OCI-LY3 (cell line): ENCODE measurements at regions not wholly inside any gene's neighbourhood (a gene's known extent, or its start where the extent isn't known, plus 50 kb on each side); places are given as distances from the start of the nearest gene placed in this dataset.

Source experiments
- H2AFZ ChIP-seq: fragments of 200-600, 300-600 bp; shearing (Covaris generic); 2 replicates; pipeline ENCODE4 v1.6.0; 2014; ENCODE audit warnings: antibody characterized with exemption, low read depth, low read length
- H3K27ac ChIP-seq: fragments of 200-600, 300-600 bp; sonication (generic); 2 replicates; pipeline ENCODE4 v1.5.1; 2014; ENCODE audit warnings: mild to moderate bottlenecking, low read length, moderate library complexity, mixed read lengths
- H3K27me3 ChIP-seq: fragments of 200-600, 300-600 bp; sonication (generic); 2 replicates; pipeline ENCODE4 v1.6.1; 2014; ENCODE audit warnings: low read depth, low read length, mixed read lengths
- H3K36me3 ChIP-seq: fragments of 200-600, 300-600 bp; sonication (generic); replicated peaks from 2 replicates; pipeline ENCODE3; 2014; ENCODE audit warnings: low read depth, low read length, mixed read lengths
- H3K4me1 ChIP-seq: fragments of 300-600, 200-600 bp; sonication (generic); 2 replicates; pipeline ENCODE4 v1.6.1; 2014; ENCODE audit warnings: low read length, mixed read lengths
- H3K4me2 ChIP-seq: fragments of 200-600, 300-600 bp; sonication (generic); 2 replicates; pipeline ENCODE4 v1.6.1; 2014; ENCODE audit warnings: low read length, mixed read lengths
- H3K4me3 ChIP-seq: fragments of 300-600, 200-600 bp; sonication (generic); 2 replicates; pipeline ENCODE4 v1.5.1; 2014; ENCODE audit warnings: antibody characterized with exemption, mild to moderate bottlenecking, low read length, moderate library complexity
- H3K79me2 ChIP-seq: fragments of 300-600, 200-600 bp; shearing (Covaris generic); 2 replicates; pipeline ENCODE4 v1.6.1; 2014; ENCODE audit warnings: mild to moderate bottlenecking, low read length, mixed read lengths
- H3K9ac ChIP-seq: fragments of 300-600, 200-600 bp; shearing (Covaris generic); 2 replicates; pipeline ENCODE4 v1.6.0; 2014; ENCODE audit warnings: mild to moderate bottlenecking, low read length, moderate library complexity
- H3K9me3 ChIP-seq: fragments of 200-600, 300-600 bp; shearing (Covaris generic); 2 replicates; pipeline ENCODE4 v1.6.1; 2014; ENCODE audit warnings: low read length, mixed read lengths; ENCODE audit not compliant: insufficient read depth
- H4K20me1 ChIP-seq: fragments of 200-600, 300-600 bp; sonication (generic); 2 replicates; pipeline ENCODE4 v1.6.1; 2016; ENCODE audit warnings: low read length, mixed read lengths; ENCODE audit not compliant: insufficient read depth
- CTCF ChIP-seq: fragments of 200-600, 300-600 bp; sonication (generic); IDR thresholded peaks from 2 replicates; pipeline ENCODE4 v1.5.1; 2014; ENCODE audit warnings: antibody characterized with exemption, low read length, low read depth
- EZH2phosphoT487 ChIP-seq: fragments of 200-600 bp; shearing (Covaris generic); IDR thresholded peaks from 2 replicates; pipeline ENCODE4 v1.6.1; 2018; ENCODE audit warnings: antibody characterized with exemption, mixed run types, low read depth

DNA sequence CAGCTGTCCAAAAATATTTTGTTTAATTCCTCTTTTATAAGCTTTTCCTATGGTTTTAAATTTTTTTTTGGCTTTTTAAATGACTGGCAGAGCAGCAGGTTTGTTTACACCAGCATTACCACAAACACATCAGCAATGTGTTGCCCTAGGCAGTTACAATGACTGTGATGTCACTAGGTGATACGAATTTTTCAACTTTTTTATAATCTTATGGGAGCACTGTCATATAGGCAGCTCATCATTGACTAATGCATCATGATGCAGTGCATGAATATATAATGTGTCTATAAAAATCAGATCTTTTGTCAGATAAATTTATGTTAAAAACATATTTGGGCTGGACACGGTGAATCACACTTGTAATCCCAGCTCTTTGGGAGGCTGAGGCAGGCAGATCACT, 231.6 kb upstream of the SLIT2 start:
- Histone ChIP-seq H4K20me1 (no peaks in the 10 kb centered on the region), H3K4me3 (no peak overlapping the region), H2AFZ (no peak overlapping the region), H3K4me2 (no peak overlapping the region), H3K4me1 (no peaks in the 10 kb centered on the region), H3K9me3 (no peaks in the 10 kb centered on the region), H3K27me3 (no peaks in the 10 kb centered on the region), H3K36me3 (no peaks in the 10 kb centered on the region), H3K27ac (no peak overlapping the region), H3K79me2 (no peaks in the 10 kb centered on the region), H3K9ac (no peak overlapping the region)
- no peak for TF ChIP-seq EZH2phosphoT487

DNA sequence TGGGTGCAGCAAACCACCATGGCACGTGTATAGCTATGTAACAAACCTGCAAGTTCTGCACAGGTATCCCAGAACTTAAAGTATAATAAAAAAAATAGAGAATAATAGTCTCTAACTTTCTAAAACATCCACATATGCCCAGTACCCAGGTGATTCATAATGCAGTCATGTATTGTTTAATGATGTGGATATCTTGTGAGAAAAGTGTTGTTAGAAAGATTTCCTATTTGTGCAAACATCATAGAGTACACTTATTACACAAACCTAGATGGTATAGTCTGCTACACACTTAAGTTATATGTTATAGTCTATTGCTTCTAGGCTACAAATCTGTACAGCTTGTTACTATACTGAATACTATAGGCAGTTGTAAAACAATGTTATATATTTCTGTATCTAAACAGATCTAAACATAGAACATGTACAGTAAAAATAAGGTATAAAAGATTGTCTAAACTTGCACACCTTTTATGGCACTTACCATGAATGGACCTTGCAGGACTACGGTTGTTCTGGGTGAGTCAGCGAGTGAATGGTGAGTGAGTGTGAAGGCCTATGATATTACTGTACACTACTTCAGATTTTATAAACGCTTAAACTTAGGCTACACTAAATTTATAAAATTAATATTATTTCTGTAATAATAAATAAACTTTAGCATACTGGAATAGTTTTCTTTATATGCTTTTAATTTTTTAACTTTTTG, 232.2 kb upstream of the SLIT2 start:
- H3K4me2 ChIP-seq = no peak overlapping the region
- H2AFZ ChIP-seq = no peak overlapping the region
- H3K27ac ChIP-seq = no peak overlapping the region
- H3K27me3 ChIP-seq = no peaks in the 10 kb centered on the region
- H3K9me3 ChIP-seq = no peaks in the 10 kb centered on the region
- H3K36me3 ChIP-seq = no peaks in the 10 kb centered on the region
- no peaks in the 10 kb centered on the region for H3K79me2 ChIP-seq
- TF ChIP-seq CTCF (no peak), EZH2phosphoT487 (no peak)
- H3K9ac ChIP-seq = no peak overlapping the region
- H4K20me1 ChIP-seq = no peaks in the 10 kb centered on the region
- H3K4me3 ChIP-seq = no peak overlapping the region
- H3K4me1 ChIP-seq = no peaks in the 10 kb centered on the region

- no peak overlapping the region for H2AFZ ChIP-seq
- H3K27me3 ChIP-seq = no peaks in the 10 kb centered on the region
- no peaks in the 10 kb centered on the region for H3K9me3 ChIP-seq
- H3K36me3 ChIP-seq = no peaks in the 10 kb centered on the region
- H3K79me2 ChIP-seq = no peaks in the 10 kb centered on the region
- no peaks in the 10 kb centered on the region for H4K20me1 ChIP-seq
- TF ChIP-seq EZH2phosphoT487 (no peak), CTCF (no peak)
- H3K27ac ChIP-seq = no peak overlapping the region
- no peaks in the 10 kb centered on the region for H3K4me1 ChIP-seq
- no peak overlapping the region for H3K4me3 ChIP-seq
- no peak overlapping the region for H3K9ac ChIP-seq
- no peak overlapping the region for H3K4me2 ChIP-seq
Measured at GRCh38 chr4:20017777-20018115, 234.0 kb upstream of the SLIT2 start.

- no peak overlapping the region for H3K27ac ChIP-seq
- no peak overlapping the region for H3K4me3 ChIP-seq
Measured at GRCh38 chr4:20017070-20017776, 234.5 kb upstream of the SLIT2 start.

More at GRCh38 chr4:20017070-20017776, 234.5 kb upstream of the SLIT2 start:
- no peak overlapping the region for H3K4me2 ChIP-seq
- H3K9ac ChIP-seq = no peak overlapping the region
- TF ChIP-seq CTCF = no peak
- TF ChIP-seq EZH2phosphoT487 = no peak
- H3K79me2 ChIP-seq = no peaks in the 10 kb centered on the region
- no peaks in the 10 kb centered on the region for H3K27me3 ChIP-seq
- no peaks in the 10 kb centered on the region for H3K36me3 ChIP-seq
- no peaks in the 10 kb centered on the region for H4K20me1 ChIP-seq
- H3K9me3 ChIP-seq = no peaks in the 10 kb centered on the region
- no peak overlapping the region for H2AFZ ChIP-seq
- no peaks in the 10 kb centered on the region for H3K4me1 ChIP-seq
